ENCODE measurements at regions not wholly inside any gene's neighbourhood (a gene's known extent, or its start where the extent isn't known, plus 50 kb on each side); places are given as distances from the start of the nearest gene placed in this dataset.

DNA sequence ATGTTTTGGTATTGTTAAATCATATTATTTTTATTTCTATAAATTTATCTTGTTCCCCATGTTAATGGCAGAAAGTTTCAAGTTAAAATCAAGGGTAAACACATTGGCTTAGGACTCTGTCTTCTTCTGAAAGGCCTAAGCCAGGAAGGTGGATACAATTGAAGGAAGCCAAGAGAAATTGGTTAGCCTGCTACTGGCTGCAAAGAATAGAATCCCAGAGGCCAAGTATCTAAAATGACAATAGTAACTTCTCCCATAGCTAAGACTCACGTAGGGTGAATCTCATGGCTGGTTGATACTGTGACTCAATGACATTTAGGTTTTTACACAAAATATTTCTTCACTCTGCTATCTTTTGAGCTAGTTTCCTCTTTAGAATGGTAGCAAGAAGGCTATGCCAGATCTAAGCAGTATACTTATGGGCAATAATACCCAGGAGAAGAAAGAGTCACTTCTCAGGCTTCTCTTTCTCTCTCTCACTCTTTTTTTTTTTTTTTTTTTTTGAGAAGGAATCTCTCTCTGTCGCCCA lies 621.5 kb upstream of the TBL1XR1 start:
- DNase-seq (ENCODE audit: low spot score): no peak

DNA sequence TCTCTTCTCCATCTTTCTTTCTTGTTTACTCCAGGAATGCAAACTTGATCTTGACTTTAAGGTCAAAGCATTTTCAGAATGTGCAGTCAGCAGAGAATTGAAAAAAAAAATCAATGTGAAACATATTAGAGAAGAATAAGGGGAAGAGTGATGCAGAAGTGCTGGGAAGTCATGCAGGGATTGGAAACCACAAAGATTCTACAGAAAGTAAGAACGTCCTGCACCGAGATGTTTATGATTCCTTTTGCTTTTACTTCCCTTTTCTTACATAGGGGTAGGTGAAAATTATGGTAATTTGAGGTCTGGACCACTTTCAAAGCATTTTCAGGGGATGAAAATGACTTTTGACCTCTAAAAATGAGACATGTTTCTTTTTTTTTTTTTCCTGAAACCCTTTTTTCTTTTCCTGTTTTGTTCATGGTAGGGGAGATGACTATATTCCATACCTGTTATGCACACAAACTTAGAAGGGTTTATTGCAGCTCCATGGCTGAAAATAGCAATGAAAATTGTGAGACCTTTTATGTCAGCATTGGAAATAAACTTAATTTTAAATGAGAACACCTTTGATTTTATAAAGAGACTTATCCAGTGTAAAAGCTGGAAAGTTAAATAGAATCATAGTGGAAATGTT lies 623.5 kb upstream of the TBL1XR1 start:
- DNase-seq (ENCODE audit: low spot score): no peak

GRCh38 chr3:177822681-177823096 lies 625.4 kb upstream of the TBL1XR1 start:
- DNase-seq (ENCODE audit: low spot score): no peak

DNA sequence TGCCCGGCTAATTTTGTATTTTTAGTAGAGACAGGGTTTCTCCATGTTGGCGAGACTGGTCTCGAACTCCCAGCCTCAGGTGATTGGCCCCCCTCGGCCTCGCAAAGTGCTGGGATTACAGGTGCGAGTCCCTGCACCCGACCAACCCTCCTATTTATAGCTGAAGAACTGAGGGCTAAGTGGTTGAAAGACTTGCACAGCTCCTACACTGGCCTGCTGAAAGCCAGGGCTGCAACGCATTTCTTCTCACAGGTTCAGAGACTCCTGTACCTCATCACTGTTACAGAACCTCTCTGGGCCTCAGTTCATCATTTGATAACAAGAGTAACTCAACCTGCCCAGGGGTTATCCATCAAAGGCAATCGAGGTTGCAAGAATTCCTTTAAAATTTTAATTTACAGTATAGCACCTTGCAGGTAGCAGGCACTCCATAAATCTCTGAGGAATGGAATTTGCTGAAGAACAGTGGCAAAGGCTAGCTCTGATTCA lies 626.5 kb upstream of the TBL1XR1 start:
- no peak for DNase-seq (ENCODE audit: low spot score)

DNA sequence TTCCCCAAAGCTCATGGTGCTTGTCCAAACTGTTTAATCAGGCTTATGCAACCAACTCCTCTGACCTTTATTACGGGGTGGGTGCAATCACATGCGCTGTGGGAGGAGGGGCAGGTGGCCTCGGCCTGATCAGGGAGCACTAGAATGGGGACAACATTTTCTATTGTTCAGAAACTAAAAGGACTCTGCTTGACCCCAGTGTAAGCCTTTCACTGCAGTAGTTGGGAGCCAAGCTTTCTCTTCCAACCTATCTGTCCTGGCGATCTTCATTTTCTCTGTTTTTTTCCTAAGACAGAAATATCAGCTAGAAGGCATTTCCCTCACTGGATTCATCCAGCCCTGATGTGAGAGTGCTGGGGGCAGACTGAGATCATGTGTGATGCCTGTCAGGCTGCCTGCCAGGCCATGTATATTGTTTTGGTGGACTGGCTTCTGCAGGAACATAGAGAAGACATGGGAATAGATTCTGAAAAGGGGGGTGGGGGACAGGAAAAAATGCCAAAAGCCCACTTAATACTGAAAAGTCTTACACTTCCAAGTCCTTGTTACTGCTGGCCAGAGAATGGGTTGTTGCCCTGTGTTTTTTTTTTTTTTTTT lies 627.0 kb upstream of the TBL1XR1 start:
- peak; percentile 55 for DNase-seq (ENCODE audit: low spot score)

- no peak for DNase-seq (ENCODE audit: low spot score)
These were observed 627.6 kb upstream of the TBL1XR1 start for GRCh38 chr3:177824841-177825240.

DNA sequence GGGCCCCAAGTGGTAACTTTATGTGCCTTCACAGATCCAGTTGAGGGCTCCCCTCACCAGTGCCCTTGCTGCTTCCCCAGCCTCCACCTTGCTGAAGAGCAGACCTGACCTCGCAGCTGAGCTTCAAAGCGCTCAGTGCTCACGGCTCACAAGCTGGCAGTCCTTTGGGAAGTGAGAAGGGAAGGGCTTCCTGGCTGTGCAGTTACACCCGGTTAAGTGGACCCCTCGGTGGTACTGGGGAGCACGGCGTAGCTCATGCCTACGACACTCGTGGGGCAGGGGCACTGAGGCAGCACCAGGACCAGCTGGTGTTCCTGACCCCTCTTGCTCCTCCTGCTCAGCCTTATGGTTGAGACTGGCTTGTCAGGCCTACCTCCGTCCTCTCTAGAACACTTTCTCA lies 629.0 kb upstream of the TBL1XR1 start:
- DNase-seq (ENCODE audit: low spot score): no peak

- DNase-seq (ENCODE audit: low spot score): peak; percentile 51
These were observed 630.4 kb upstream of the TBL1XR1 start for GRCh38 chr3:177827511-177828207.

DNA sequence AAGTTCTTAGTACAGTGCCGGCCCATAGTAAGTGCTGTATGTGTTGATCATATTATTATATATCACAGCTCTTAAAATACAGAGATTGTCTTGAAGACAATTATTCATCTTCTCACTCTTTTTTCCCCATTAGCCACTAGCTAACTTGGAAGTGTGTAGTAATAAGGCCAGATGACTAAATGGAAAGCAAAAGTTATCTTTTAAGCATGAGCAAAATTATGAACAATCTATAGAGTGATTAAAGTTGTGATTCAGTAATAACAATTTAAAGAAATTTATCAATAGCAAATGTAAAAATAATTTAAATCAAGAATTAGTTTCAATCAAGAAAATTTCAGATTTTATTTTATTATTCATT lies 630.9 kb upstream of the TBL1XR1 start:
- DNase-seq (ENCODE audit: low spot score): no peak

DNA sequence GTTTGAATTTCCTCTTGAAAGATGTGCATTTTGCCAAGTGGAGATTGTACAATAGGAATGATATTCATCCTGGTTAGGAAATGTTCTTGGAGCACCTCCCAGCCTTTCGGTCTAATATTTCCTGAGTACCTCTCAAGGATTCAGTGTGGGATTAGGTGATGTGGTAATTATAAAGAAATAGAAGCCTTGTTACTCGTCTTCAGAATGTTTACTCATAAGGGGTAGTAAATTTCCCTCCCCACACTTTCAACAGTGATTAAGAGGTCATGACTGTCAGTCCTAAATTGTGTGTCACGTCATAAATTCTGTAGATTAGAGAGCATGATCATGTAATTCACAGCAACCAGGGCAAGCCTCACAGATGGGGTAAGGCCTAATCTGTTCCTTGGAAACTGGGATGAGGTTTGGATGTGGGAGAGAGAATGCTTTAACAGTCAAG lies 633.1 kb upstream of the TBL1XR1 start:
- peak; percentile 74 for DNase-seq (ENCODE audit: low spot score)

GRCh38 chr3:177831361-177831760 lies 634.1 kb upstream of the TBL1XR1 start:
- DNase-seq (ENCODE audit: low spot score): no peak

DNA sequence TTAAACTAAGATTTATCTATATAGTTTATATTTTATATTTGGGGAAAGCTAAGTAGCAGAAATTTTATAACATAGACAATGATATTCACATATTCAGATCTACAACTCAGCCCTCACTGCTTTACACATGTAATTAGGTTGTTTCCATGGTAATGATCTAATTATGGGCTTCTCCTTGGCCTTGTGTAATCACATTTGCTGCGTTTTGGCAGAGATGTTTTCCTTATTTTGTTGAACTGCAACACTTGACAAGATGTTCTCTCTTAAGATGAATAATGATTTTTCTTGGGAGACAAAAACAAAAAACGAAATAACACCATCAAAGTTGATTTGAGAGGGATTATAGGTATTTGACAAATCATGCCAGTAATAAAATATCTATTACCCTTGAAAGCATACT lies 635.6 kb upstream of the TBL1XR1 start:
- no peak for DNase-seq (ENCODE audit: low spot score)

- no peak for DNase-seq (ENCODE audit: low spot score)
These were observed 636.0 kb upstream of the TBL1XR1 start for GRCh38 chr3:177833332-177833731.

- peak; percentile 64 for DNase-seq (ENCODE audit: low spot score)
These were observed 637.7 kb upstream of the TBL1XR1 start for GRCh38 chr3:177835008-177835407.

DNA sequence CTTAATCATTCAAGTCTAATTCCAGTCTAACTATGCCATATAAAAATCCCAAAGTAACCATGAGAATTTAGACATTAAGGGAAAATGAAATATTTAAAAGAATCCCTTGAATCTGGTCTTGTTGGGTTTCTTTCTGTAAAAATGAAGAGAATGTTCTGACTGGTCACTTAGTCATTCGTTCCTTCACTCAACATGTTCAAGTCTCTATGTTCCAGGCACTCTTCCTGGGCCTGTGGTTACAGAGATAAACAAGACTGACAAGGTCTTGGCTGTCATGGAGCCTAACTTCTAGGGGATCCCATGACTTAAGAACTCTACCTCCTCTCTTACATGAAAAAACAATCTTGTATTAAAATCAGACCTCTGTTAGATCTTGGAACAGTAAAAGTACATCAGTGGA lies 638.6 kb upstream of the TBL1XR1 start:
- DNase-seq (ENCODE audit: low spot score): peak; percentile 66

- no peak for DNase-seq (ENCODE audit: low spot score)
These were observed 639.4 kb upstream of the TBL1XR1 start for GRCh38 chr3:177836671-177837070.

GRCh38 chr3:177837951-177838655 lies 640.8 kb upstream of the TBL1XR1 start:
- no peak for DNase-seq (ENCODE audit: low spot score)

DNA sequence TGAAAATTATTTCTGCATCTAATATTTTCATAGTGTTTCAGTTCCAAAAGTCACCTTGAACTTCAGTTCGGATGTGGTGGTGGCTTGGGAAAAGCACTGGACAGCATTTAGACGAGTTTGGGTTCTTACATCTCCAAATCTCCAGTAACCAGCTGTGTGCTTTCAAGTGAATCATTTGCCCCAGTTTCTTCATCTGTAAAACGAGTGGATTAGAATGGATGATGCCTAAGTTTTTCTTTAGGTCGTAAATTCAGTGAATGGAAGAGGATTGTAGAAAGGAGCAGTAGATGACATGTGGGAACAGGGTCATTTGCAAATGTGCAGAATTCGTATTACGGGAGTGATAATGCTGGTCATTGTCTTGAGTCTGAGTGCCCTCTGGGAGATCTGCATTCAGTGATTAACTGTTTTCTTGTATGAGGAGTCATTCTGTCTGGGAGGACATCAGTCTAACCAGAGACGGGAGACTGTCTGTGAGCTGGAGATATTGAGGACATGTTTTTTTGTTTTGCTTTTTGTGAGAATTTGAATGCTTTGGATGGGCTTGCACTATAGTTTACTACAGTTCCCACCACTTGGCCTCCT lies 641.6 kb upstream of the TBL1XR1 start:
- no peak for DNase-seq (ENCODE audit: low spot score)

DNA sequence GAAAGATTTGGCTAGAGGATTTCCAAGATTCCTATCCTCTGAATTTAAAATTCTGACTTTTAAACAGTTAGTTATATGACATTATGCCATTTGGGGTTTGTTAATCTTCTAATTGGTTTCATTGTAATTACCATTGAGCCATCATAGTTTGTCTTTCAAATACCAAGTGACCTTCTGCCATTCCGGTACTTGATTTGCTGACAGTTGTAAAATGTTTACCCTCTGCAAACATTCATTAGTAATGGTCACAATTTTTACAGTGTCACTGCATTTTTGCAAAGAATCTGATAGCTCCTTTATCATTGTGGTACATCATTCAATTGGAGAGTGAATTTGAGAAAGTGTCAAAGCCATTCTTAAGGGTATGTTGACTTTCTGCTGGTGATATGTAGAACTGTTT lies 645.0 kb upstream of the TBL1XR1 start:
- DNase-seq (ENCODE audit: low spot score): no peak

- no peak for DNase-seq (ENCODE audit: low spot score)
These were observed 645.8 kb upstream of the TBL1XR1 start for GRCh38 chr3:177842743-177843734.
